Epidermal melanocyte (primary cell): ENCODE measurements at regions not wholly inside any gene's neighbourhood (a gene's known extent, or its start where the extent isn't known, plus 50 kb on each side); places are given as distances from the start of the nearest gene placed in this dataset.

Experiments used
- DNase-seq: peaks from one replicate; pipeline ENCODE4 v3.0.0; 2011; ENCODE audit warnings: low spot score; ENCODE audit not compliant: insufficient read length

DNA sequence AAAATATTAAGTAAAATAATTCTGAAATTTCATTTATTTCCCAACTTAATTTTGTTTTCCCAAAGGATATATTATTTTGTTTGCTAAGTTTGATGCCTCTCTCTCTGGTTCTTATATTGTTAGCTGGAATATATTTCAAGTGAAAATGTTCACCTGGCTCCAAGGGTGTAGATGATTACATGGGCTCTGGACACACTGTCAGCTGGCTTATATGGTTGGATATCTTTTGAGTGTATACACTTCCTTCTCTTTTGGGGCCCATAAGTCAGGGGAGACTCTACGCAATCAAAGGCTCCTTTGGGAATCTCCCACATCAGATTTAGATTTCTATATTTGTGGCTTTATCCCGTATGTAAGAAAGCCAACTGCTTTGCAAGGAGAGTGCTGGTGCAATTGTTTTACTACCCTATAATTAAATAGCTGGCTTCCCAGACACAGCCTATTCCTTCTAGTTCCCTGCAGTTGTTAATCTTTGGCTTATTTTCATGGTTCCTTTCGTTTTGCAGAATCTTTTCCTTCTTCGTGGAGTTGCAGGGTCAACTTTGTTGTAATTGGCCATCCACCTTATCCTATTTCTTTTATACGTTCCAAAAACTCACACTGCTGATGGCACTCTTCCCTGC lies 225.7 kb downstream of the DPH6 start:
- no peak for DNase-seq

DNA sequence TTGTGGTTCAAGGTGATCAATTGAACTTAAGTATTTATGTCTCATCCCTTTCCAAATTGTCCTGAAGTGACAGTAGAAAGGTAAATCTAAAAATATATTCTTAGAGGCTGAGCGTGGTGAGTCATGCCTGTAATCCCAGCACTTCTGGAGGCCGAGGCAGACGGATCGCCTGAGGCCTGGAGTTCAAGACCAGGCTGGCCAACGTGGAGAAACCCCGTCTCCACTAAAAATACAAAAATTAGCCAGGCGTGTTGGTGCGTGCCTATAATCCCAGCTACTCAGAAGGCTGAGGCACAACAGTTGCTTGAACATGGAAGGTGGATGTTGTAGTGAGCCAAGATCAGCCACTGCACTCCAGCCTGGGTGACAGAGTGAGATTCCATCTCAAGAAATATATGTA lies 226.6 kb downstream of the DPH6 start:
- DNase-seq = no peak

DNA sequence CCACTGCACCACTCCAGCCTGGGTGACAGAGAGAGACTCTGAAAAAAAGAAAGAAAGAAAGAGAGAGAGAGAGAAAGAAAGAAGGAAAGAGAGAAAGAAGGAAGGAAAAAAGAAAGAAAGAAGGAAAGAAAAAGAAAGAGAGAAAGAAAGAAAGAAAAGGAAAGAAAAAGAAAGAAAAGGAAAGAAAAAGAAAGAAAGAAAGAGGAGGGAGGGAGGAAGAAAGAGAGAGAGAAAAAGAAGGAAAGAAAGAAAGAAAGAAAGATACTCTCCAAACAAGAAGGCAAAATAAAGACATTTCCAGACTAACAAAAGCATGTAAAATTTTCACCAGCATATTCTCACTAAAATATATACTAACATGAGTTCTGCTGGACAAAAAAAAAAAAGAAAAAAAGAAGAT lies 228.7 kb downstream of the DPH6 start:
- DNase-seq = no peak

DNA sequence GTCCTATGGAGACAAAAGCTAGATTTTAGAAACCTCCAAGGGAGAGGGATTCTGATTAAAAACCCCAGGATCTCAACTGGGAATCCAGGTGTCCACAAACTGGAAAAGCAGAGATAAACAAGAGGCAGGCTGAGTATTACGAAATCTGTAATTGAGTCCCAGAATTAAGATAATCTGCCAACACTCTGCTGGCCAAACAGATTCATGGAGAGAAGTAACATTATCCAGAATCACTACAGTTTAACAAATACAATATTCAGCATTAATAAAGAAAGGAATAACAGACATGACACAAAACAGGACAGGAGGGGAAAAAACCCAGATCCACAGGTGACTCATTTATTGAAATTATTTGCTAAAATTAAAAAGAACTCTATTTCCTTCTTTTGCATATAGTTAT lies 227.2 kb upstream of the NANOGP8 start:
- no peak for DNase-seq

DNA sequence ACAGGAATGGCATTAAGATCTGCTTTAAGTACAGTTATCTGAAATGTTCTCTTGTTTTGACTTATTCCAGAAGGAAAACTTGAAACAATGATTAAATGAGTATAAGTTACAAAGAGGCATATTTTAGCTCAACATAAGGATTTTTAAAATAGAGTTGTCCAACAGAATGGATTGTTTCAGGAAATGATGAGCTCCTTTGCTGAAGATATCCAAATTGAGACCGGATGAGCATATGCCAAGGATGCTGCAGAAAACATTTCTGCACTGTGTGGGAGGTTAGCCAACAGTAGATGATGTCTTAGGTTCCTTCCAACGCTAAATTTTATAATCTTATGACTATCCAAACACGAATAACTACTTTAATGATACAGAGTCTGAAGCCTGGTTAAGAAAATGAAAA lies 226.5 kb upstream of the NANOGP8 start:
- no peak for DNase-seq

DNA sequence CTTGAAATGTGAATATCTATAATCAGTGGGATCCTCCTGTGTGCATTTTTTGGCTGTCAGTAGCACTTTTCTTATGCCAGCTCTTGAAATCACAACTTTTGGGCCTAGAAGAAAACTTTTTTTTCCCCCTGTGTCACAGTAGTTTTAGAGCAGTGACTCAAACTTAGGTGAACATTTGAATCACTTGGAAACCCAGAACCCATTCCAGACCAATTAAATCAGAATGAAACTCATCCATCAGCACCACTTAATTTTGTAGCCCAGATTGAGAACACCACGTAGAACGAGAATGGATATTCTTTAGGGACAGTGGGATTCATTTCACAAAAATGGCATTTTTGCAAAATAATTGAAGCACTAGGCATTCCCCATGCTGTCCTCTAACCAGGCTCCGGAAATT lies 224.8 kb upstream of the NANOGP8 start:
- DNase-seq = no peak

DNA sequence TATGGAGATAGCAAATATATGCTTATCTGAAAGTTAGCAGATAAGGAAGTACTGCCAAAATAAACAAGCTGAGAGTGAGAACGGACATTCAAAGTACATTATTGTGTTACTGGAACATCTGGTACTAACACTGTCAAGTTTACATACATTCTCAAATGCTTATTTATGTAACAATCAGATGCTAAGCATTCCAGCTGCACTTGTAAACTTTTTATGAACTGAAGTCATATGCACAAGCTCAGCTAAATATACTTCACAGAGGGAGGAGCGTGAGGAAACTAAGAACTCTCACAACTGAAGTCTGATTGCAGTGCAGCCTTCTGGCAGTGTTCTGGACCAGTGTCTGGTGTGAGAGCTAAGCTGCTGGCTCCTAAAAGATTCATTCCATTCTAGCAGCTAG lies 223.7 kb upstream of the NANOGP8 start:
- no peak for DNase-seq

DNA sequence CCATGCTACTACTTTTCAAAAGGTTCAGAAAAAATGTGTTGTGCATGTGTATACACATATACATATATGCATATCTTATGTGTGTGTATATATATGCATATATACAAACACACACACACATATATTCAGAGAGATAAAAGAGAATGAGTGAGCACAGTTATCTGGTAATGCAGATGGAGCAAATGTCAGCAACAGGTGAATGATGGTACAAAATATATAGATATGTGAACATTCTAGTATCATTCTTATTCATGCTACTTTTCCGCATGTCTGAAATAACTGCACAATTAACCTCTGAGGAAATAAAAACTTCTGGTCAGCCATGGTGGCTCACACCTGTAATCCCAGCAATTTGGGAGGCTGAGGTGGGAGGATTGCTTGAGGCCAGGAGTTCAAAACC lies 222.6 kb upstream of the NANOGP8 start:
- DNase-seq = no peak

DNA sequence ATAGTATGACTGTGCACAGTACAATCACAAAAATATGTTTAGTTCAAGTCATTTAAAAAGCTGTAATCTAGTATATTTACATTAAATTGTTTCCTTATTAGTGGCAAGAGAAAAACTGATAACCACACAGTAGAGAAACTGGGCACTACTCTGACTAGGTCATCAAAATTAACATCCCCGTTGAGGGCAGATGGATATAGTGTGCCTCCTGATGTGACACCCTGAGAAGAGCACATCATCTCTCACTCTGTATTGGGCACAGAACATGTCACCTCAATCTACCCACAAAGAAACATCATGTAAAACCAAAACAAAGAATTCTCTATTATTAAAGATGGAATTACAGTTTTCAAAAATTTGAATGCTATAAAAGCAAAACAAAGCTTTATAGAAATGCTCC lies 221.9 kb upstream of the NANOGP8 start:
- no peak for DNase-seq

DNA sequence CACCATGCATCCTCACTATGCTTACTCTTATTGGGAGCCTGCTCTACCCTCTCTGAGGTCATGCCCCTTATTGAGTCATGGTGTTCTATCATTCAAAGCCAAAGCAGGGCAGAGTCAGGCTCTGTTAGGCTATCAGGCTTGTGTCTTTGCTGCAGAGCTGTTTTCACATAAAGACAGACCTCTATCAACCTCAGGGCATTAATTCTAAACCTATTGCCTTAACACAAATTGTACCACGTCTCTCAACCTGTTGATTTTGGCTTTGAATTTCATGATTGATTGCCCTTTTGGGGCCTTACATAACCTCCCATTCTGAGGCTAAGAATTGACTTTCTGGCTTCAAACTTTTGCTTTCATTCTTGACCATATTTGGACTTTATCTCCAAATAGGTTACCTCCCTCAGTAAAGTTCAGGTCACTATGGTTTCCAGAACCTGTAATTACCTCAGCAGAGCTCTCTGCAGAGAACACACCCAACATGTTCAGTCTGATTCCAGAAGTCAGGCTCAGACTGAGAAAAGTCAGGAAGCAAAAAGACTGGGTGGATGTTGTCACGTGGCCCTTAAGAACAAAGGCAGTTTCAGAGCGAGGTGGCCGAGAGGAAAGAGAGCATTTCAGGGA lies 221.4 kb upstream of the NANOGP8 start:
- DNase-seq = no peak

DNA sequence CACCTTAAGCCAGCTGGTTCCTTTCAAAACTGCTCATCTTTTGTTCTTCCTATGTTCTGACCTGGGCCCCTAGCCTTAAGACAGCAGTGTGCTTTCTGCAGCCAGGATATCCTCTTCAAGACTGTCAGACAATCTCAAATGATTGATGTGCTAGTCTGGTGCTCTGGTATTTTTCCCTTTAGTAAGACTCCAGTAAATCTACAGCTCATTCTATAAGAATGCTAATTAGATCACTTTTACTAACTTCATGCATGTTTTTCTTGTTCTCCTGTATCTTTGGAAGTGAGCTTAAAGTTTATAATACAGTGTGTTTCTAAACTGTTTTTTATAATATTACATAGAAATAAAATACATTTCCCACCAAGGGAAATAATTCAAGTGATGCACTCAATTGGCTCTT lies 220.9 kb upstream of the NANOGP8 start:
- DNase-seq = no peak

DNA sequence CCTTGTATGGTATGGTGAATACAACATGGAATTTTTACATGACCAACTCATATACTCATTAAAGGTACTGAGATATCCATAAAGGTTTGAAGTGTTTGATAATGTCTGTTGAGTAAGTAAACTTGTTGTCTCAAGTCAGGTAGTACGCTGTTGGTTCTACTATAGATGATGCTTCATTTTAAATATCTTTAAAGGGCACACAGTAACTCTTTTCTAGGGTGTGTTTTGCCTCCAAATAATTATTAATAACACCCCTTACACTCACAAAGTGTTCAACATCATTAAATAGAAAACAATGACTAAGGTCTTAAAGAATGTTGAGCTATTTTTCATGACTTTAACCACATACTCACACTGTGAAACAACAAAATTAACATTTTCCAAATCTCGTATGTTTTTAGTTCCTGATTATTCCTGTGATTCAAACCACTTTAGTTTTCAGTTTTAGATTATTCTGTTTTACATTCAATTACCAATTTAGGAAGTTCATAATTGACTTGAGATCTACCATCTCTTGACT lies 220.0 kb upstream of the NANOGP8 start:
- no peak for DNase-seq

DNA sequence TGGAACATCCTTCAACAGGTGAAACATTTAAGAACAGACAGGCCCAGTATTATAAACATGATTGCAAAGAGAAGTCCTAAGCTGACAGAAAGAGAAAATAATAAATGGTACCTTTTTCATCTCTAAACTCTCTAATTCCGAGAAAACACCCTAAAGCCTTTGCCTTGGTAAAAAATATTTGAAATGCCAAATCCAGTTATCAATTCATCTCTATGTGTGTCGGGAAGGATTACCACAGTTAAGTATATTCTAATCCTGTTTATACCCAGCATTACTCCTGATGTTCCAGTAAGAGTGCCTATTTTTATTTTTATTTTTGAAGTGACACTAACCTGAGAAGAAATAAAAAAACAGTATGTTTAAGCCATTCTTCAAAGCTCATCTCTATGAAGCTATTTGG lies 219.3 kb upstream of the NANOGP8 start:
- DNase-seq = no peak

DNA sequence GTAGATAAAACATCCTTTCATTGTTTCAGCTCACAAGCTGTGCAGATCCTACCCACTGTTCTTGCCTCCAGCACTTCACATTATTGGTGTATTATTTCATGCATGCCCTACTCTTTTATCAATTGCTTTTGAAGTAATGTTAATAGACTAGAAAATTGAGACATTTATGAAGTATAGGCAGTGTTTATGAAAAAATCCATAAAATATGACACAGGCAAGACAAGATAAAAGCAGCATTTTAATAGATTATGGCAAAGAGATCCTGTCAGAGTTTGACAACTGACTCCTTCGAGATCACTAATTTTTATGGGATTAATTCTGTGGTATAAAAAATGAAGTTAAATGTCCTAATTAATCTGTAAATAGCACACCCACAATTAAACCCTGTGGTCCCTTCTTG lies 217.2 kb upstream of the NANOGP8 start:
- DNase-seq = no peak

DNA sequence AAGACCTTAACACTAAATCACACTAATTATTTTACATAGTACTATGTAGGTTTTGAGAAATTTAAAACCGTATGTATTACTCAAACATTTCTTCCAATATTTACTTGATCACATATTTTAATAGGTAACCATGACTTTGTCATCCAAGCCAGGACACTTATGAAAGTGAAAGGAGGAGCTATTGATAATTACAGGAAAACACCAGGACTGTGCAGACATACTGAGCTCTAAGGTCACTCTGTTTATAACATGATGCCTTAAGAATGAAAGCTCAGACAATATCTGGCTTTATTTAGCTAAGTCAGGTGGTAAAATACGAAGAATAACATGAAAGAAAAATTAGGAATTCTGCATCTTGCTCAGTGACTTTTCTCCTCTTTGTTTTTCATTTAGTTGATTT lies 216.0 kb upstream of the NANOGP8 start:
- no peak for DNase-seq

DNA sequence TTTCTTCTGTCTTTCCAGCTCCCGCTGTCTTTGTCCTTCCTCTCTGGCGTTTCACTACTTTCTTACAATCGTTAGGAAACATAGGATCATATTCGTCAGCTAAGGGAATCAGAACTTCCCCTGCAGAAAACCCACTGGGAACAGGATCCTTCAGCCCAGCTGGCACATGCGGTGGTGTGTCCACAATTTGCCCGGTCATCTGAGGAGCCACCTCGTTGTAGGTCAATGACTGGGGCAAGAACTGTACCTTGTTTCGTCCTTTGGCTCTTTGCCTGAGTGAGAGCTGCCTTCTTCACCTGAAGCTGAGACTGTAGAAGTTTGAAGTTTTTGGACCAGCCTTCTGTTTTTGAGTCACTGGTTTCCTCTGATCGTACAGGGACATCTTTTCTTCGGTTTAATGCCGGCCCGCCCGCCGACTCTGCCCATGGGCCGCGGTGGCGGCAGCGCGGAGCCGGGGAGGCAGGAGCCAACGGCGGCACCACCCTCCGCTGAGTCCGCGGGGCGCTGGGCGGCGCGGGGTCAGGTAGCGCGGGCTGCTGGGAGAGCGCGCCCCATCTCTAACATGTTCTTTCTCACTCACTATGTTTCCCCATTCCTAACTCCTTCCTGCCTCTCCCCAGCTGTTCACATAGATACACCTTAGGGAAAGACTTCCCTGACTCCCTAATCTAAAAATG lies 214.1 kb upstream of the NANOGP8 start:
- no peak for DNase-seq

DNA sequence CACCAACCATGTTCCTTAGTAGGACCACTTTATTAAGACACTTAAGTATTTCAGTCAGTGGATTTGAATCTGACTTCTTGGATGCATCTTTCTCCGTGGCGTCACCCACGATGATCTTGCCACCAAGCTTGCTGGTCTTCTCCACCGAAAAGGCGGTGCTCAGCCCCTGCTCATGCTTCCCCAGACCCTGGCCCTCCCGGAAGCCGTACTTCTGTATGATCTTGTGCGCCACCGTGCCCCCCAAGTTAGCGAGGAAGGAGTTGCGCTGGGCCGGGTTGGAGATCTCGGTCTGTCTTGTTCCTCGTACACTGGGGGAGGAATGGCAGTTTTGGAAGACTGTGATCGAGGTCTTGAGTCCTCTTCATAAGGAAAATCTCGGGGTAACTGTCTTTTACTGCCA lies 213.4 kb upstream of the NANOGP8 start:
- no peak for DNase-seq

DNA sequence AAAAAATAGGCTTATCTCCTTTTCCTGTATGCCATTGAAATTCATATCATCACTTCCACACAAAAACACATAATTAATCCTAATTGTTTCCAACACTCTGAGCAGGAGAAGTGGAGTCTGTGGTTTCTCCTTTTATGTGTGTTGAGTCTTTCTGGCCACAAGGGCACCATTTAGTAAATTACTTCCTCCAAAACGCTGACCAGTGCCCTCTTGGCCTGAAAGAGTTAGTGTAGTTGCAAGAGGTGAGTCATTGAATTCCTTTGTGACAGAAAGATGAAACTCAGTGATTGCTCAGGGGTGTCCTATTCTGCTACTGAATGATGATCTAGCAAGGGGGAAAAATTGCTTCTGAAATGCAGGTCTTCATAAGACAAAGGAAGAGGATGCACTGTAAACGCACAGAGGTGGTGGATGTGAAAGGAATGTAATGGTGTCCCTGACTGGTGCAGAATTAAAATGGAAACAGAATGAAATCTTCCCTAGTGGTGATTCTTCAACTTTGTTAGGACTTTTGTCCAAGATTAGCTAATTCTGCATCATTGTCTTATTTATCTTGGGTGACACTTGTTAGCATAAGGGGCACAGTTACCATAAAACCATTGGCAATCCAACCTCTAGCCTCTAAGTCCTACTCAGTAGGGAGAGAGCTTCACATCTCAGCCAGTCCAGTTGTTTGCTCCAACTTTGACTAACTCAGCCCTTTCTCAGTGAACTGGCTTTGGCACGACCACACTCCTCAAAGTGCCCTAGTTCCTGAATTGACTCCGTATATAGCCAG lies 208.4 kb upstream of the NANOGP8 start:
- DNase-seq = no peak

DNA sequence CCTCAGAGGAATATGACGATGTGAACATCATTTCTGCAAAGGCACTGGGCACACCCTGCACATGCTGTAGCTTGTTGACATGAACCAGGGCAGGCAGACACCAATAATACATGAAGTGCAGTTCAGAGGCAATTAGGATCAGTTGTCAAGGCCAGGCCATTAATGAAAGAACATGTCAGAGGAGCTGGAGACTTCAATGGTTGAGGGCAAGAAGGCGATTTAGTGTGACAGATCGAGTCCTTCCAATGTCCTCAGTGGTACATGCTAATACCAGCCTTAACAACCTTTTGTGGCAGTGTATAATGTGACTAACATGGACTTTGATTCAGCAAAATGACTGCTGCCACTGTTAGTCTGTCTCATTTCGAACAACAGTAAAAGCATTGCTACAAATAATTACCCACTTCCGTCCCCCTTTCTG lies 205.2 kb upstream of the NANOGP8 start:
- no peak for DNase-seq

DNA sequence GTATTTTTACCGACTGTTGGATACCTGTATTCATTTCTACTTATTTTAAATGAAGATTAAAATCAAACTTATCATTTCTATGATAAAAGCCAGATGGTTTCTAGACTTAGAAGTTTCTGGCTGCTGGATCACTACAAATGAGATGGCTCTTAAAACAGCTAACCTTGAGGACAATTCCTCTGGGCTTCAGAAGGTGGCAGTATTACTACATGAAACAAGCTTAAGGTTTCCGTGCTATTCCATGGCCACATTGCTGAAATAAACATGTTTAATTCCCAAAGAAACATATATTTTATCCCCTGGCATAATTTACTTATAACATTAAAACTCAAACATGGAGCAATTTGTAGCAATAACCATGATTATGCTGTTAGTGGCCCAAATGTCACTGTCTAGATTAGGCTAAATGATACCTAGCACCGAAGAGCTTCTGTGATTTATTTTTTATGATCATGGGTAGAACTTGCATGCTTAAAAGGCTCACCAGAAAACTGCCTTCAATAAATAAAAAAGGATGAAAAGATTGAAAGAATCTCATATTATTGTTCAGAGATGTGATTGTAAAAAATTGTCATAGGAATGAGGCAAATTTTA lies 204.0 kb upstream of the NANOGP8 start:
- DNase-seq = peak; percentile 59

DNA sequence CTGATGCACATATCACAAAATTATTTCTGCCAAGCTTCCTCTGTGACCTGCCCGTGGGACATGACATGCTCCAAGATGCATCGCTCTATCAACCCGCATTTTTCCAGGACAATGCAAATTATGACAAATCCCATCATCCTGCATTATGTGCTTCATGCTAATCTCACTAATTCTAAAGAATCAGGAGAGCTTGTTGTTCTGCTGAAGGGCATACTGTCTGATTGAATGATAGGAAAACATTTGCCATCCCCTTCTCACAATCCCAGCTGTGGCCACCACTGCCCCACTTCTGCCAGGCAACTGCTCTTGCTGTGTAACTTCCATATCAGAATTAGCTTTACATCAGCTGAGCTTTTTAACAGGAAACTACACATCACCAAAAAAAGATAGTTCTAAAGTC lies 203.5 kb upstream of the NANOGP8 start:
- DNase-seq = no peak

DNA sequence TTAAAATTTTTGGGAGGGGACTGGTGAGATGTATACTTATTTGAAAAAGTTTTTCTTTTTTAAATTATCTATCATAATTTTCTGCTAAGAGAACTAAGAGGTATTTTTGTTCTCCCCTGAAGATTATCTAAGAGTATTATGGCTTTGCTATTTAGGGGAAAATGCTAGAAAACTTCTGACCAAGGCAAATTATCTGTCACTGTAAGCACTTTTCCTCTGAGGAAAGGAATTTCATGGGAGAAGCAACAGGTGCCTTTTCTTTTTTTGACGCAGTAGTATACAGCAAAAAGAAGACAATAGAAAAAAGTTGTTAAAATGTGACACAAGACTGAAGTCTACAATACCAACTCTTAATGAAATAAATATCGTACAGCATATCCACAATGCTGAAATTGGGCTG lies 201.6 kb upstream of the NANOGP8 start:
- DNase-seq = no peak
